Omental fat pad (tissue), 3 donors: ENCODE measurements at regions not wholly inside any gene's neighbourhood (a gene's known extent, or its start where the extent isn't known, plus 50 kb on each side); places are given as distances from the start of the nearest gene placed in this dataset. TPM values are rescaled to one million over a fixed set of nuclear protein-coding genes. Genes with fewer than 3 reads are reported as not detected.

Source experiments
- ATAC-seq: fragments of 150-250 bp; one replicate; pipeline ENCODE4 v1.9.1; 2016; ENCODE audit warnings: mild to moderate bottlenecking, moderate library complexity; ENCODE audit not compliant: low FRiP score
- DNase-seq: peaks from one replicate; pipeline ENCODE4 v3.0.0-alpha.2; 2019; ENCODE audit warnings: low spot score
- CTCF ChIP-seq, 3 donors: fragments of 450-650 bp; IDR thresholded peaks; one replicate each; pipeline ENCODE4 v1.5.1; 2016 to 2017; ENCODE audit warnings: antibody characterized with exemption in 3 of 3, mild to moderate bottlenecking in 3 of 3, moderate library complexity in 2 of 3
- small RNA-seq: library from RNA; depleted of rRNA; stranded (forward); fragments of <200 nt; gene quantifications from one replicate; pipeline ENCODE3, GENCODE V24; 2016

GRCh38 chr11:33419924-33420323 lies 162.7 kb downstream of the HIPK3 start:
- ATAC-seq (no peak), DNase-seq (no peak)
- TF ChIP-seq CTCF (IDR thresholded peaks at IDR 0.05) = no peak

- ATAC-seq (no peak), DNase-seq (no peak)
Measured at GRCh38 chr11:33417121-33417520, 159.9 kb downstream of the HIPK3 start.

GRCh38 chr11:33413301-33413700 lies 156.1 kb downstream of the HIPK3 start:
- no peak for ATAC-seq
- no peak for DNase-seq
- no peak for TF ChIP-seq CTCF (IDR thresholded peaks at IDR 0.05)

More at GRCh38 chr11:33417121-33417520, 159.9 kb downstream of the HIPK3 start:
- TF ChIP-seq CTCF (IDR thresholded peaks at IDR 0.05) = no peak

GRCh38 chr11:33412241-33412640 lies 155.1 kb downstream of the HIPK3 start:
- ATAC-seq (no peak), DNase-seq (no peak)
- TF ChIP-seq CTCF (IDR thresholded peaks at IDR 0.05) = no peak

GRCh38 chr11:33411751-33412150 lies 154.6 kb downstream of the HIPK3 start:
- DNase-seq = no peak
- ATAC-seq = no peak
- TF ChIP-seq CTCF (IDR thresholded peaks at IDR 0.05) = no peak

- TF ChIP-seq CTCF (IDR thresholded peaks at IDR 0.05) = no peak
- ATAC-seq (no peak), DNase-seq (no peak)
Measured at GRCh38 chr11:33410086-33410765, 153.0 kb downstream of the HIPK3 start.

Small RNA genes lying in the stretch of these regions (small RNA-seq; reads per million reads assigned to genes)
- gene AL133399.1 = not detected
